Activated CD4-positive, alpha-beta T cell treated with anti-CD3 and anti-CD28 coated beads for 36 hours (primary cell): ENCODE measurements at regions not wholly inside any gene's neighbourhood (a gene's known extent, or its start where the extent isn't known, plus 50 kb on each side); places are given as distances from the start of the nearest gene placed in this dataset.
"Not testable (repeated sequence)": the region's sequence is repeated elsewhere in the genome, so short reads cannot be mapped to it uniquely, and the experiment has no call there.

Experiments used
- ATAC-seq: fragments of 200-7000 bp; cut with Tn5 transposase; one replicate; pipeline ENCODE4 v1.10.0; 2021; ENCODE audit warnings: mild to moderate bottlenecking, moderate library complexity
- CTCF ChIA-PET: fragments of 350-600 bp; sonication (Branson Sonifier 250); formaldehyde crosslinking; loops from one replicate; lab custom pipeline; 2021; ENCODE audit warnings: antibody characterized with exemption; lab: Charles Lee
- POLR2A ChIA-PET: fragments of 350-600 bp; sonication (Branson Sonifier 250); formaldehyde crosslinking; loops from one replicate; lab custom pipeline; 2021; ENCODE audit warnings: antibody characterized with exemption, inconsistent platforms; lab: Charles Lee
- DNase-seq: peaks from one replicate; pipeline ENCODE4 v3.0.0-alpha.2; 2020
- H3K27ac Mint-ChIP-seq: one replicate; pipeline ENCODE4 v1.8.0; 2021; ENCODE audit warnings: mixed read lengths
- H3K27me3 Mint-ChIP-seq: one replicate; pipeline ENCODE4 v1.8.0; 2021; ENCODE audit warnings: mixed read lengths
- H3K36me3 Mint-ChIP-seq: one replicate; pipeline ENCODE4 v1.8.0; 2021; ENCODE audit warnings: low read depth, mixed read lengths
- H3K4me1 Mint-ChIP-seq: one replicate; pipeline ENCODE4 v1.8.0; 2021; ENCODE audit warnings: mixed read lengths
- H3K4me3 Mint-ChIP-seq: one replicate; pipeline ENCODE4 v1.8.0; 2021; ENCODE audit warnings: mild to moderate bottlenecking, moderate library complexity, mixed read lengths
- H3K9me3 Mint-ChIP-seq: one replicate; pipeline ENCODE4 v1.8.0; 2021; ENCODE audit warnings: low read depth, mixed read lengths
- intact Hi-C, 2 experiments: fragments of 100-400 bp; cut with DNase I in 1 of 2; cut with micrococcal nuclease in 1 of 2; formaldehyde crosslinking; loops; one replicate each; pipeline versions ENCODE4 v1.14.2 to v1.15.1; 2022 to 2024; cut with DNase I, micrococcal nuclease

DNA sequence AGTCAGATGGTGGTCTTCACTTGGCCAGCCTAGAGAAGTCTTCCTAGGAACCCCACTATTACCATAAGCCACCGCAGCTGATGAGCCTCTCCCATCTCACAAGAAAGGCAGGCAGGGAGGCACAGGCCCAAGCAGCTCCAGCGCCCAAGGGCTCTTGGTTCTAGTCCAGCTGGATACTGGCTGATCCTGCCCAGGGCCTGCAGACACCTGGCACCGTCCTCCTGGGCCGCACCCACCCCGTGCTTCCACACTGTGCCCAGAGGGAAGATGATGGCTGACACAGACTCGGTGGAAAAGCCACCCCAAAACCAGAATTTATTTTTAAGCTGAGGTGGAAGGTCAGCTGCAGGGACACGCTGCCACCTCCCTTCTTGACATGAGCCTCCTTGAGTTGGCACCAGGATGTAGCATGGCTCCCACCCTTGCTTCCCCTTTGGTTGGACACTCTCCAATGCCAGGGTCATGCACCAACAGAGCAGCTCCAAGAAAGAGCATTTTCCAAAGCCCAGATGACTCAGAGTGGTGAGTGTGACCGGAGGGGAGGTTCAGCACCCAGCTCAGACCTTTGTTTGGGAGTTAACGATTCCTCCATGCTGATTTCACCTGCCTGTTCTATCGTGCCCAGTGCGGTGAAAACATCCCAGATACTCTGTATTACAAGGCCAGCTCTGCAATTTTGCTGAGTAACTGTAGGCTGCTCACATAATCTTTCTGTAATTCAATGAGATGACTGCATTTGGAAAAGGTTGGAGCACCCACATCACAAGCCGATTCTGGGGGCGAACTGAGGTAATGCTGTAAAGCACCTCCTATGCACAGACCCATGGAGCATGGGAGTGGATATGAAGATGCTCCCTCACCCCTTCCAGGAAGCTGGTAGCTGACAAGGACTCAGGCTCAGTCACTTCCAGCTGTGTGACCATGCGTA, 63.1 kb upstream of the SLC2A1 start:
- CTCF ChIA-PET = interaction anchor here (0.9 to 1.5 kb wide), 4 partner anchors 23 to 109 kb away, joined by 3 to 4 read pairs (median 3); no protein-coding TSS in a partner anchor
- no peaks in the 10 kb centered on the region for H3K9me3 Mint-ChIP-seq
- ATAC-seq (no peak), DNase-seq (no peak)
- H3K4me3 Mint-ChIP-seq = no peak overlapping the region
- no peaks in the 10 kb centered on the region for H3K36me3 Mint-ChIP-seq
- H3K27ac Mint-ChIP-seq = no peak overlapping the region
- POLR2A ChIA-PET = no interaction called here
- H3K27me3 Mint-ChIP-seq = no peaks in the 10 kb centered on the region
- H3K4me1 Mint-ChIP-seq = no peaks in the 10 kb centered on the region
- intact Hi-C loops = no loop called here

DNA sequence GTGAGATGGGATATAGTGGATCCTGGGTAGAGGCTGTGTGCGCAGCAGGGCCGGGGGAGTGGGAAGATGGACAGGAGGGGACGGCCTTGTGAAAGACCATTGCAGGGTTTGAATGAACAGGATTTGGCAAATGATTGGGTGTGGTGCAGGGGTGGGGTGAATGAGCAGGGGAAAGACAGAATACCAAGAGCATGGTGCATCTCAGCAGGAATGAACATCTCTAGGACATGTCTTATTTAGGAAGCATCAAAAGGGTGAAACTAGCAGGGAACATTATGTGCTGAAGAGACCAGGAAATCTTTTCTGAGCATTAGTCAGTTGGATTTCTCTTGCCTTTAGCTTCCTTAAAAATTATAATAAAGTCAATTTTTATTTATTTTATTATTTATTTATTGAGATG, 60.6 kb upstream of the SLC2A1 start:
- Mint-ChIP-seq H3K36me3 (no peaks in the 10 kb centered on the region), H3K4me3 (no peak overlapping the region), H3K27me3 (no peaks in the 10 kb centered on the region), H3K4me1 (no peaks in the 10 kb centered on the region), H3K9me3 (no peaks in the 10 kb centered on the region), H3K27ac (no peak overlapping the region)
- intact Hi-C loops = no loop called here
- ChIA-PET CTCF (no interaction called here), POLR2A (no interaction called here)
- no peak for ATAC-seq
- DNase-seq = no peak

DNA sequence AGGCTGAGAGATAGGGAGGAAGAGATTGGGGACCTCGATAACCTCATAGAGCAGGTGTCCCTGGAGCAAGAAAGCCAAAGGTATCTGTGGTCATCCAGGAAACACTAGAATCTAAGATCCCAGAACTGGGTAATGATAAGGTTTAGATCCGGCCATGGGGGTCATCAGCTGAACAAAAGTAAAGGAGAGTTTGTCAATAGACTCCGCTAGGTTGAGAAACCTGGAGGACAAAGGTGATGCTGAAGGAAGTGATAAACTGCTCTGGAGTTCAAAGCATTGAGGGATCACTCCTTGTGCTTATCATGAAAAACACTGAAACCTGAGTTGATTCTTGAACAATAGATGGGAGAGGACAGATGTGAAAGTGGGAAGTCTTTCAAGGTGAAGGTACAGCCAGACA, 59.5 kb upstream of the SLC2A1 start:
- no peaks in the 10 kb centered on the region for H3K9me3 Mint-ChIP-seq
- H3K36me3 Mint-ChIP-seq = no peaks in the 10 kb centered on the region
- ChIA-PET POLR2A (no interaction called here), CTCF (no interaction called here)
- H3K27ac Mint-ChIP-seq = no peak overlapping the region
- intact Hi-C loops = no loop called here
- H3K27me3 Mint-ChIP-seq = no peaks in the 10 kb centered on the region
- no peak for DNase-seq
- no peaks in the 10 kb centered on the region for H3K4me1 Mint-ChIP-seq
- H3K4me3 Mint-ChIP-seq = no peak overlapping the region
- no peak for ATAC-seq

DNA sequence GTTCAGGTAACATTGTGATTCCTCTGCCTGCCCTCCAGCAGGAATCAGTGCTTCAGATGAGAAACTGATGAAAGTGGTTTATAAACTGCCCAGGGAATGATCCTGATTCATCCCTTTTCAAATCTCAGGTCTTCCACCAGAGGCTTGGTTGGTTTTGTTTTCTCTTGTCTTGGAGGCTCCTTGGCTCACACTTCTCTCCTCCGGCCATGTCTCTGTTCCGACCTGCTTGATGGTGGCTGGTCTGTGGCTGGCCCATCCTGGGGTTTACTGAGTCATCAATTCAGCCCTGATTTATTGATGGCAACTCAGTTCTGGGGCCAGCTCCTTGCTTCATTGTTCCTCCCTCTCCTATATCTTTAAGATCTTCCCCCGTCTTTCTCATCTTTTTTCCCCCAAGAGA, 56.6 kb upstream of the SLC2A1 start:
- H3K27me3 Mint-ChIP-seq = peaks cover 2% of the 10 kb centered on the region
- ATAC-seq (no peak), DNase-seq (no peak)
- H3K4me1 Mint-ChIP-seq = no peaks in the 10 kb centered on the region
- intact Hi-C loops = no loop called here
- no peak overlapping the region for H3K27ac Mint-ChIP-seq
- H3K4me3 Mint-ChIP-seq = no peak overlapping the region
- no peaks in the 10 kb centered on the region for H3K9me3 Mint-ChIP-seq
- H3K36me3 Mint-ChIP-seq = no peaks in the 10 kb centered on the region
- ChIA-PET POLR2A (no interaction called here), CTCF (no interaction called here)

- intact Hi-C loops, H3K4me3 Mint-ChIP-seq, DNase-seq, H3K27ac Mint-ChIP-seq, CTCF ChIA-PET, H3K9me3 Mint-ChIP-seq, H3K4me1 Mint-ChIP-seq, H3K27me3 Mint-ChIP-seq, ATAC-seq, H3K36me3 Mint-ChIP-seq, POLR2A ChIA-PET: not testable (repeated sequence)
Measured at GRCh38 chr1:43014579-43014978, 55.9 kb upstream of the SLC2A1 start.

- ATAC-seq (no peak), DNase-seq (no peak)
- no peaks in the 10 kb centered on the region for H3K36me3 Mint-ChIP-seq
- H3K27me3 Mint-ChIP-seq = peaks cover 4% of the 10 kb centered on the region
- CTCF ChIA-PET = interaction anchor here (1.4 kb wide), 1 partner anchor 88 kb away, joined by 4 read pairs; no protein-coding TSS in a partner anchor
- no peak overlapping the region for H3K27ac Mint-ChIP-seq
- no peak overlapping the region for H3K4me3 Mint-ChIP-seq
- POLR2A ChIA-PET = no interaction called here
- H3K9me3 Mint-ChIP-seq = no peaks in the 10 kb centered on the region
- no peaks in the 10 kb centered on the region for H3K4me1 Mint-ChIP-seq
- intact Hi-C loops = no loop called here
Measured at GRCh38 chr1:43011020-43011419, 52.4 kb upstream of the SLC2A1 start.

GRCh38 chr1:43009274-43009673, 50.6 kb upstream of the SLC2A1 start:
- Mint-ChIP-seq H3K27me3 (peaks cover 4% of the 10 kb centered on the region), H3K27ac (no peak overlapping the region), H3K4me1 (no peaks in the 10 kb centered on the region), H3K36me3 (no peaks in the 10 kb centered on the region), H3K9me3 (no peaks in the 10 kb centered on the region), H3K4me3 (no peak overlapping the region)
- ChIA-PET POLR2A (no interaction called here), CTCF (no interaction called here)
- ATAC-seq (no peak), DNase-seq (no peak)
- intact Hi-C loops = no loop called here

DNA sequence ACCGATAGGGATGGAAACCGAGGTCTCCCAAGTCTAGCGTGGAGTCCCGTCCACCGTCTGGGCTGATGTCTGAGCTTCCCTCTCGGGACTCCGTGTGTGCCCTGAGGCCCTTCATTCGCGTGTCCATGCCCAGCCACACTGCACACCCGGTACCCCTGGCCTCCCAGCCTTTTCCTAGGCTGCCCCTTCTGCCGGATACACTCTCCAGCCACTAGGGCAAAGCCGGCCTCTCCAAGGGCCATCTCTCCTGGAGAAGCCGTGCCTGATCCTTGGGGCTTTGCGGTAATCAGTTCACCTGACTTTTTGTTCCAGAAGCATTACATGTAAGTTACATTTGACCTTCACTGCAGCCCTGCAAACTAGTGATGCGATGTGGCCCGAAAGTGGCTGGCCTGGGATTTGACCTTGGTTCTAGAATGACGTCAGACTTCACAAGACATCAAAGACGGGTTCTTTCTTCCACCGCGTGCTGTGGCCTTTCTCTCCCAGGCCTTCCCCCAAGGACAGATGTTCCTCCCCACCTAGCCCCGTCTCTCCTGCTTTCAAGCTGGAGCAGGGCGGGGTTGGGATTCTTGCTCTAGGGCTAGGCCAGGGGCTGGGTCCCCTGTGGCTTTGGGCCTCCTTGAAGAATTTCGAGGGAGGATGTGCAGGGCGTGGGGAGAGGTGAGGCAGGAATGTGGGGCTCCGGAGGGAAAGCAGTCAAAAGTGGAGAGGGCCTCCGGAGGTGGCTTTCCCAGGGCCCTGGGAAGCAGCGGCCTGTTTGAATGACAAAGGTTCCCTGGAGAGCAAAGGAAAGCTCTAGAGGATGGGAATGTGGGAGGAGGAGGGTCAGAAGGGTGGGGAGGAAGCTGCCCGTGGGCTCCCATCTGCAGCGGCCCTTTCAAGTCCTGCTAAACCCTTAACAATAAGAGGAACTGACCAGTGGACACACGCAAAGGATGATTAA, 49.7 kb upstream of the SLC2A1 start:
- Mint-ChIP-seq H3K4me1 (no peaks in the 10 kb centered on the region), H3K9me3 (no peaks in the 10 kb centered on the region), H3K27me3 (peaks cover 4% of the 10 kb centered on the region), H3K36me3 (no peaks in the 10 kb centered on the region), H3K4me3 (no peak overlapping the region), H3K27ac (no peak overlapping the region)
- ChIA-PET CTCF (interaction anchor here (0.6 kb wide), 1 partner anchor 810 kb away, joined by 3 read pairs; no protein-coding TSS in a partner anchor), POLR2A (no interaction called here)
- no peak for ATAC-seq
- DNase-seq = no peak
- intact Hi-C loops = no loop called here
